ENCODE measurements at regions not wholly inside any gene's neighbourhood (a gene's known extent, or its start where the extent isn't known, plus 50 kb on each side); places are given as distances from the start of the nearest gene placed in this dataset.

DNA sequence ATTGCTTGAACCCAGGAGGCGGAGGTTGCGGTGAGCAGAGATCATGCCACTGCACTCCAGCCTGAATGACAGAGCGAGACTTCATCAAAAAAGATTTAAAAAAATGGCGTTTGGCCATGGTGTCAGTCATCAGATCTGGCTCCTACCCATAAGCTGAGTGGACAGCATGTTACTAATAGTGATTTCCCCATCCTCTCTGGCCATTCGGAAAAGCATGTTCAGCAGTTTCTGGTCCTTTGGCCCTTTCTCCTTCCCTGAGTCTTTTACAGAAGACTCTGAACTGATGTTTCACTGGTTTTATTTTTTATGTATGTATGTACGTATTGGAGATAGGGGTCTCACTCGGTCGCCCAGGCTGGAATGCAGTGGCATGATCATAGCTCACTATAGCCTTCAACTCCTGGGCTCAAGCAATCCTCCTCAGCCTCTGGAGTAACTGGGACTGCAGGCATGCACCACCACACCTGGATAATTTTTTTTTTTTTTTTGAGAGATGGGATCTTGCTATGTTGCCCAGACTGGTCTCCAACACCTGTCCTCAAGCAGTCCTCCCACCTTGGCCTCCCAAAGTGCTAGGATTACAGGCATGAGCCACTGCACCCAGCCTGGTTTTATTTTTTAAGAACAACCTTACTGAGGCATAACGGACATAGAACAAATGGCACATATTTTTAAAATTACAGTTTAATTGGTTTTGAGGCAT lies 84.2 kb upstream of the CNKSR3 start:
- no peak for TF ChIP-seq POLR2A (IDR thresholded peaks at IDR 0.05)
- TF ChIP-seq, protein P1, sequence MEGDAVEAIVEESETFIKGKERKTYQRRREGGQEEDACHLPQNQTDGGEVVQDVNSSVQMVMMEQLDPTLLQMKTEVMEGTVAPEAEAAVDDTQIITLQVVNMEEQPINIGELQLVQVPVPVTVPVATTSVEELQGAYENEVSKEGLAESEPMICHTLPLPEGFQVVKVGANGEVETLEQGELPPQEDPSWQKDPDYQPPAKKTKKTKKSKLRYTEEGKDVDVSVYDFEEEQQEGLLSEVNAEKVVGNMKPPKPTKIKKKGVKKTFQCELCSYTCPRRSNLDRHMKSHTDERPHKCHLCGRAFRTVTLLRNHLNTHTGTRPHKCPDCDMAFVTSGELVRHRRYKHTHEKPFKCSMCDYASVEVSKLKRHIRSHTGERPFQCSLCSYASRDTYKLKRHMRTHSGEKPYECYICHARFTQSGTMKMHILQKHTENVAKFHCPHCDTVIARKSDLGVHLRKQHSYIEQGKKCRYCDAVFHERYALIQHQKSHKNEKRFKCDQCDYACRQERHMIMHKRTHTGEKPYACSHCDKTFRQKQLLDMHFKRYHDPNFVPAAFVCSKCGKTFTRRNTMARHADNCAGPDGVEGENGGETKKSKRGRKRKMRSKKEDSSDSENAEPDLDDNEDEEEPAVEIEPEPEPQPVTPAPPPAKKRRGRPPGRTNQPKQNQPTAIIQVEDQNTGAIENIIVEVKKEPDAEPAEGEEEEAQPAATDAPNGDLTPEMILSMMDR (IDR thresholded peaks at IDR 0.05) = no peak
- no peak for TF ChIP-seq POLR2AphosphoS5 (IDR thresholded peaks at IDR 0.05)

Measured in breast epithelium (tissue), 3 donors.